ENCODE measurements at regions not wholly inside any gene's neighbourhood (a gene's known extent, or its start where the extent isn't known, plus 50 kb on each side); places are given as distances from the start of the nearest gene placed in this dataset.

GRCh38 chr3:159616234-159616825 lies 372.3 kb upstream of the IL12A start:
- no peak overlapping the region for H3K4me3 ChIP-seq (ENCODE audit: low read depth, low read length)
- DNase-seq (ENCODE audit: low read depth) = no peak
- TF ChIP-seq CTCF (IDR thresholded peaks at IDR 0.05; ENCODE audit: low read depth, low read length) = no peak
- TF ChIP-seq POLR2A (IDR thresholded peaks at IDR 0.05; ENCODE audit: extremely low read depth, insufficient read length) = no peak
- TF ChIP-seq MYC (IDR thresholded peaks at IDR 0.05; ENCODE audit: low read depth, low read length) = no peak
- no peak for TF ChIP-seq MAX (IDR thresholded peaks at IDR 0.05; ENCODE audit: low read depth, low read length)

DNA sequence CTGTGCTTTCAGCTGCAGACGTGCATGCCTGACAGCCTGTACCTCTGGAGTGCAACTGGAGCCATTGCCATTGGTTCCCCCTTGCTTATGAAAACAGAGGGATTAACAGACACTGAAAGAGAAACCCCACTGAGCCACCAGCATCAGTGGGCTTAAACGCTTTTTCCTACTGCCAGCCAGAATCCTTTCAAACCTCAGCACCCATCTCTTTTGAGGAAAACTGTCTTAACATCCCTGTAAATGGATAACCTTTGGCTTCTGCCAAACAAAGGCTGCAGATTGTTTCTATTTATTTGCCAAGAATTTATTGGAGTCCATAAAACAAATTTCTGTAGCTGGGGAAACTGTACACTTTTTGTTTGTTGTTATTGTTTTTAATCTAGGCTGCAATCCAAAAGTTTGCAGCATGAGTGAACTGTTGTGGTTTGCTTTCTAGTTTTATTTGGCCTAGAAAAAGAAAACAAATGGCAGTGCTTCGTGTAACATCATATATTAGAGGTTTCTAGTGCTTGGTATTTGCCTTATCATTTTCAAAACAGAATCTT lies 369.2 kb upstream of the IL12A start:
- DNase-seq (ENCODE audit: low read depth) = no peak
- TF ChIP-seq POLR2A (IDR thresholded peaks at IDR 0.05; ENCODE audit: extremely low read depth, insufficient read length) (no peak), MYC (IDR thresholded peaks at IDR 0.05; ENCODE audit: low read depth, low read length) (no peak), MAX (IDR thresholded peaks at IDR 0.05; ENCODE audit: low read depth, low read length) (no peak), CTCF (IDR thresholded peaks at IDR 0.05; ENCODE audit: low read depth, low read length) (no peak)
- H3K4me3 ChIP-seq (ENCODE audit: low read depth, low read length) = no peak overlapping the region

DNA sequence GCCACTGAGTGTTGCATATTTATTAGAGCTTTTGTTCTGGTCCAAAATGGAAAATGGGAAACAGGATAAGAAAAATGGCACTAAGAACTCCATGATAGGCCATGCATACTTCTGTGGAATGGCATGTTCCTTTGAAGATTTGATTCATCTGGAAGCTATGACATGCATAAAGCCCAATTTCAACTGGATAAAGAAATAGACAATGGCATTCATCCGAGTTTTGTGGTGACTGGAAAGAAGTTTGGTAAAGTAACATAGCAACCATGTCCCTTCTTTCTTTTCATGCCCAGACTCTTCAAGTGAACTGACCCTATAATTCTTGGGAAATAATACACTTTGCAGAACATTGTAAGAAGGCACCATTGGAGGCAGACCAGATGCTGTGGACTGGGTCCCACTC lies 368.4 kb upstream of the IL12A start:
- H3K4me3 ChIP-seq (ENCODE audit: low read depth, low read length) = no peak overlapping the region
- no peak for DNase-seq (ENCODE audit: low read depth)
- TF ChIP-seq POLR2A (IDR thresholded peaks at IDR 0.05; ENCODE audit: extremely low read depth, insufficient read length) (no peak), MYC (IDR thresholded peaks at IDR 0.05; ENCODE audit: low read depth, low read length) (no peak), MAX (IDR thresholded peaks at IDR 0.05; ENCODE audit: low read depth, low read length) (no peak), CTCF (IDR thresholded peaks at IDR 0.05; ENCODE audit: low read depth, low read length) (no peak)

GRCh38 chr3:159620873-159621272 lies 367.8 kb upstream of the IL12A start:
- no peak overlapping the region for H3K4me3 ChIP-seq (ENCODE audit: low read depth, low read length)
- no peak for TF ChIP-seq CTCF (IDR thresholded peaks at IDR 0.05; ENCODE audit: low read depth, low read length)
- TF ChIP-seq MAX (IDR thresholded peaks at IDR 0.05; ENCODE audit: low read depth, low read length) = no peak
- TF ChIP-seq POLR2A (IDR thresholded peaks at IDR 0.05; ENCODE audit: extremely low read depth, insufficient read length) = no peak
- TF ChIP-seq MYC (IDR thresholded peaks at IDR 0.05; ENCODE audit: low read depth, low read length) = no peak
- DNase-seq (ENCODE audit: low read depth) = no peak

GRCh38 chr3:159624616-159625015 lies 364.0 kb upstream of the IL12A start:
- no peak overlapping the region for H3K4me3 ChIP-seq (ENCODE audit: low read depth, low read length)
- DNase-seq (ENCODE audit: low read depth) = no peak
- no peak for TF ChIP-seq CTCF (IDR thresholded peaks at IDR 0.05; ENCODE audit: low read depth, low read length)
- no peak for TF ChIP-seq POLR2A (IDR thresholded peaks at IDR 0.05; ENCODE audit: extremely low read depth, insufficient read length)
- no peak for TF ChIP-seq MAX (IDR thresholded peaks at IDR 0.05; ENCODE audit: low read depth, low read length)

All from NB4 (cell line).